ENCODE measurements at regions not wholly inside any gene's neighbourhood (a gene's known extent, or its start where the extent isn't known, plus 50 kb on each side); places are given as distances from the start of the nearest gene placed in this dataset.

DNA sequence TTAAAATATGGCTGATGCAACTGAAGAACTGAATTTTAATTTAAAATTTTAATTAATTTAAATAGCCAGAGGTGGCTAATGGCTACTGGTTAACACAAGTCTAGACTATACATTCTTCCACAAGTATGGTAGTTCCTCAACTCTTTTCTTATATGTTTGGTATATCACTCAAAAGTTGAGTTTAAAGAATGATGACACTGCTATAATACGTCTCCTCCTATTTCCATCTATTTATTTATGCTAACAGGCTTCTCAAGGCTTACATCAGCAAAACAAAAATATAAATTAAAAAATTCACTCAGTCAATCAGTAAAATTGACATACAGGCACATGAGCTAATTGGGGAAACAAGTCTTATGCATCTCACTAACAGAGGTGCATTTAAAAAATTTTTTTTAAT is 227.9 kb upstream of the PMFBP1 start:
- no peak for DNase-seq

- DNase-seq: no peak
Measured at GRCh38 chr16:72397876-72398275, 225.9 kb upstream of the PMFBP1 start.

GRCh38 chr16:72394526-72394925 is 222.6 kb upstream of the PMFBP1 start:
- no peak for DNase-seq

- DNase-seq: no peak
Measured at GRCh38 chr16:72389791-72390190, 217.8 kb upstream of the PMFBP1 start.

DNA sequence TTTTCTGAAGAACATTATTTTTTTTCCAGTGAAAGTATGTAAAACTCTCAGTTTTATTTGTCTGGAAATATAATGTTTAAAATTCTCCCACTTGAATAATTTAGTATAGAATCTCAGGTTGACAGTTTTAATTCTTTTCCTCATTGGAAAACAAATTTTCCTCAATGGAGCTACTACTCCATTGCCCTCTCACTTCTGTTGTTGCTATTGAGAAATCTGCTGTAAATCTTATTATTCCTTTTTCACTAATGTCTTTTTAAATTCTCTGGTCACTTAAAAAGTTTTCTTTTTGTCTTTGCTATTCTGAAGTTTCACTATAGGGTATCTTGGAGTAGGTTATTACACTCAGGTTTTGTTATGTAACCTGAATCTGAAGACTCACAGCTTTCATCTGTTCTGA is 216.1 kb upstream of the PMFBP1 start:
- DNase-seq: no peak

GRCh38 chr16:72384651-72385050 is 212.7 kb upstream of the PMFBP1 start:
- no peak for DNase-seq

- DNase-seq: no peak
Measured at GRCh38 chr16:72380283-72380682, 208.3 kb upstream of the PMFBP1 start.

DNA sequence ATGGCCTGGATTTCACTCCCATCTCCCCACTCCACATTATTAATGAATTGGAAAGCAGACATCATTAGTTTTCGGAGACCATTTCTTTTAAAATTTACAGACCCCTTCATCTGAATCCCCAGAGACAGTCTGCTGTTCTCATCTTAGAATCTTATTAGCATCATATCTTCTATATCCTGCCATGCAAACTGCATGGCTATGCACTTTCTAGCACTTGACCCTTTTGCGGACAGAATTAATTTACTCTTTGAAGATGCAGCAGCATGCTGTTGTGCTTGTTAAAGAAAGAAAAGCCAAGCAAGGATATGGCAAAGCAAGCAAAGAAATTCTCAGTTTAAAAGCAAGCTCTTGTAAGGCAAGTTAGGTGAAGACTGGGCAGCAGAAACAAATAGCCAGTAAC is 201.2 kb upstream of the PMFBP1 start:
- no peak for DNase-seq

DNA sequence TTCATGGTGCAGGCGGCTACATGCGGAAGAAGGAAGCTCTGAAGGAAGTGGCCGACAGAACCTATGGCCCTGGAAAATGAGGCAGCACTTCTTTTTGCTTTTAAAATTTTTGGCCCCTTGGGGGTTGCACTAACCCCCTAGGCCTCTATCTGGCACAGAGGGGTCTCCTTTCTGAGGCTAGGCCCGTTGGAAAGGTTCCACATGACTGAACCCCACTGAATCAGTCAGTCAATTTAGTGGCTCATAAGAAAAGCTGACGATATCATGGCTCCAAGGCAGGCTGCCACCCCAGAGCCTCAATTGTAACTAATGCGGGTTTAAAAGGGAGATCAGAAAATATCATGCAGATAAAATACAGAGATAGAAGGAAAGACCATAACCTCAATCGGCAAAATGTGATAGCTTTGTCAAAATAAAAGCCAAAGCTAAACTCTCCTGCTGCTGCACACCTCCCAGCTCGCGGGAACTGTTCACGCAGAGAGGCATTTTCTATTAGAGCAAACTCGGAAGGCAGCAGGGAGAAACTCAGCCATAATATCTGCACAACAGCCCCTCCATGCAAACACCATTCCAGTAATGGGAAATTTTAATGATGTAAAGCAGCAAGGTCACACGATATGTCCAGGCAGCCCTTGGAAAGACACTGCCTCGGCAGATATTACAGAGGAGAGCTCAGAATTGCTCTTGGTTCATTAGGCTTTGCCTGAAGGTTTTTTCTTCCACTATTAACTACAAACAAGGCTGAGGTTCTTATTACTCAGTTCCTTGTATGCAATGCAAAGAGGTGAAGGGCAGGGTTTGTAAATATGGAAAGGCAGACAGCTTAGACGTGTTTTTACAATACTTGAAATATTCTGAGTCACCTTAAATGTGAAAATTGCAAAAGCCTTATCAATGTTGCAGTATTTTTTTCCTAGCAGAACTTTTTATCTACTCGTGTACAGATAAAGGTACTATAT is 200.4 kb upstream of the PMFBP1 start:
- no peak for DNase-seq

DNA sequence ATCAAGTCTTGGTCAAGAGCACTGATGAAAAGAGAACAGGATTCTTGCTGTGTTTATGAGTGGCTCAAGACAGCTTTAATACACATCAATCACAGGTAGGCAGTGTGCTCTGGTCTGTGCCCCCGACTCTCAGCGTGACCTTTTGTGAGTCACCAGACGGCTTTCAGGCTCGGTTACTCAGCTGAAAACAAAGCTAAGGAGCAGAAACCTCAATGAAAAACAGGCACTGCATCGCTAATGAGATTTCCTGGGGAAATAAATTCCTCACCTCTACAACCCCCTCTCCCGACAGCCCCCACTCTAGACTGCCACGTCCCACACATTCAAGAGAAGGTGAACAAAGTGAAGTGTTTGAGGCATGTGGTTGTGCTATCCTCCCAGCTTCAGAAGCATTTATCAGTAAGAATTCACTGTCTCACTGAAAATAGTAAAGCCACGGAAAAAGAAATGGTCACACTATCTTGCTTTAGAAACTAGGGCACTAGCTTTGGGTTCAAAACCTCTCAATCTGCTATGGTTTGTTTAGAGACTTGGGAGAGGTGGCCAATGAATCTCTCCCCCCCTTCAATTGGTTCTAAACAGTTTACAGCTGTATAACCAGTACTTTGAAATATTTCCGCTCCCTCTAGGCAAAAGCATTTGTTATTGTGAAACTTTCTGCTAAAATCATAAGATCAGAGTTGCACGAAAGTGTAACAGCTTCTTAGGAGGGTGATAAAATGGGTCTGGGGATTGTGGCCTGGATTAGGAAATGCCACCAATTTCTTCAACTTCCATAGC is 199.5 kb upstream of the PMFBP1 start:
- no peak for DNase-seq

DNA sequence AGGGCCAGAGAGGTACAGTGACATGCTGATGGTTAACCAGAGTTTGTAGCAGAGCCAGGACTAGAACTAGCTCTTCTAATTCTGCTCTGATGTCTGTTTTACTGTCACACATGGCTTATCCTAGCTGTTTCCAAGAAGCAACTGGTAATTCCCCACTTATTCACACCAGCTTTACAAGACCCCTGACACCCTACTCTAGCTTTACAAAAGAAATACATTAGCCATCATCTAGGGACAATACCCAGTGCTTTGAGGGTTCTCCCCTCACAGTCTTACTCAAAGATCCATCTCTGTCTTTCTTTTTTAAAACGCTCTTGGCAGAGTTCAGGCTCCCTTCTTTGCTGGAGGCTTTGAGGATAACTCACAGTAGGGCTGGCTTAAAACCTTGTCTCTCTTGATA is 197.3 kb upstream of the PMFBP1 start:
- DNase-seq: no peak

DNA sequence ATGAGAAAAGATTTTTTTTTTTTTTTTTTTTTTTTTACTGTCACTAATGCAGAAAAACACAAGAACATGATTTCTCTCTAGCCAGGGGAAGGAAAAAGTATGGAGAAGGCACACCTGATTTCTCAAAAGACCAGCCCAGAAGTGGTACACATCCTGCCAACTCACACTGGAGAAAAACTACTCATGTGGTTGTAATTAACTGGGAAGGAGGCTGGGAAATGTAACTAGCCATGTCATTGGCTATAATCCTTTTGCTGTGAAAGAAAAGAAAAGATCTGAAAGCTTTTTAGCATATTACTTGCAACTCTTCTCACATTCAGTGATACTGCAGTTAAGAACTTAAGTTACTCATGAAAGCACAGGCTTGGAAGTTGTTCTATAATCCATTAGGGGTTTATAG is 195.9 kb upstream of the PMFBP1 start:
- no peak for DNase-seq

DNA sequence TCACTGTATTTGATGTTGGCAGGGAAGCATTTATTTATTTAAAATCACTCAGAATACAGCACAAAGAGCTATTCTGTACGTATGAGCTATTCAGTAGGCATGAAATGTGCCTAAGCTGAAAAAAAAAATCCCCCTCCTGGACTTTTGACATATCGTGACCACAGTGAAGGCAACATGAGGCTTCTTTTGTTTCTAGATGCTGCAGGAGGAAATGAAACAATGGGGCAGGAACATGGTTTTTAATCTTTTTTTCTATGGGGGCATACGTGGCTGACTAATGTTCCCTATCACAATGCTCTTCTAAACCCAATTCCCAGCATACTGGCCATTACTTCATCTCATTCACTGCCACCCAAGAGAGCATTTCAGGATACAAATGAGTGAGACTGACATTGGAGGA is 191.0 kb upstream of the PMFBP1 start:
- DNase-seq: no peak

GRCh38 chr16:72362476-72362875 is 190.5 kb upstream of the PMFBP1 start:
- no peak for DNase-seq

GRCh38 chr16:72357910-72358309 is 186.0 kb upstream of the PMFBP1 start:
- no peak for DNase-seq

DNA sequence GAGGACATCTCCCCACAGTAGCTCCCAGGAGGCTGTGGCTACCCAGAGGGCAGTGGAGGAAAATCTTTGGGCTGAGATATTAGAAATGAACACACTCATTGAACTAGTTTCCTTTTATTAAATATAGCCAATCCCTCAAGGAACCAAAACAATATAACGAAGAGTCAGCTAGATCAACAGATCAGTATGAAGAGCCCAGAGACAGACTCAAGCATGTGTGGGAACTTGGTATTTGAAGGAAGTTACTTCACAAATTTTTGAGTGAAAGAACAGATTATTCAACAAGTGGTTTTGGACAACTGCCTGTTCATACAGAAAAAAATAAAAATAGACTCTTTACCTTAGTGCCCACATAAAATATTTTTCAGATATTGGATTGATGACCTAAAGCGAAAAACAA is 183.6 kb upstream of the PMFBP1 start:
- no peak for DNase-seq

DNA sequence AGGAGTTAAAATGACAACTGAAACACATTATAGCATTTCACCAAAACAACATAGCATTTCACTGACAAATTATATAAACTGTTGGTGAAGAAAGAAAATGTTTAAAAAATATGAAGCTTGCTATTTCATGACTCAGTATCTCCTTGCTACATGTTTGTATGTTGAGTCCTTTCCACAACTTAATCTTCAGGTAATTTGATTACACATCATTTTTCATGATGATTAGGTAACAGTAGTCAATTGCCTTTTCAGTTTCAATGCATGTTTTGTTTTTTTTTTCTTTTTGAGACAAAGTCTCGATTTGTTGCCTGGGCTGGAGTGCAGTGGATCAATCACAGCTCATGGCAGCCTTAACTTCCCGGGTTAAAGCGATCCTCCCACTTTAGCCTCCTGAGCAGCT is 177.8 kb upstream of the PMFBP1 start:
- no peak for DNase-seq

- DNase-seq: no peak
Measured at GRCh38 chr16:72332926-72333325, 161.0 kb upstream of the PMFBP1 start.

DNA sequence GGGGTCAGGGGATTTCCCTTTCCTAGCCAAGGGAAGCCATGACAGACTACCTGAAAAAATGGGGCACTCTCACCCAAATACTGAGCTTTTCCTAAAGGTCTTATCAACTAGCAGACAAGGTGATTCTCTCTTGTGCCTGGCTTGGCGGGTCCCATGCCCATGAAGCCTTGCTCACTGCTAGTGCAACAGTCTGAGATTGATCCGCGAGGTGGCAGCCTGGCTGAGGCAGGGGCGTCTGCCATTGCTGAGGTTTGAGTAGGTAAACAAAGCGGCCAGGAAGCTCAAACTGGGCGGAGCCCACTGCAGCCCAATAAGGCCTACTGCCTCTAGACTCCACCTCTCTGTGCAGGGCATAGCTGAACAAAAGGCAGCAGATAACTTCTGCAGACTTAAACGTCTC is 152.6 kb upstream of the PMFBP1 start:
- no peak for DNase-seq

GRCh38 chr16:72317446-72317845 is 145.5 kb upstream of the PMFBP1 start:
- DNase-seq: no peak

GRCh38 chr16:72313903-72314302 is 141.9 kb upstream of the PMFBP1 start:
- no peak for DNase-seq

DNA sequence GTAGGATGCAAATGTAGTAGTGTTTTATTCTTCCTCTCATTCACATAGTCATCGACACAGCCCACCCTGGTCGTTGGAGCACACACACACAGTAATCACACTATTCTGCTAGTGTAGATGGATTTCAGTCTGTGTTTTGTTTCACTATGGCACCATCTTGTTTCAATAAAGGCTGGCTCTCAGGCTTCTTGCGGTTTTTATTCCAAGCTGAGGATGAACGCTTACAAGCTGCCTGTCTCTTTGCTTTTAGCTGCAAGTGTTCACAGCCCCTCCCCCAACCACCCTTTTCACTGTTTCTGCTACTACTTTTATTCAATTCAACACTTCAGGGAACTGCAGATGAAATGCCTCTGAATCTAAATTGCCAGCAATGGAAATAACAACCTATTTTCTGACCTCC is 140.9 kb upstream of the PMFBP1 start:
- no peak for DNase-seq

DNA sequence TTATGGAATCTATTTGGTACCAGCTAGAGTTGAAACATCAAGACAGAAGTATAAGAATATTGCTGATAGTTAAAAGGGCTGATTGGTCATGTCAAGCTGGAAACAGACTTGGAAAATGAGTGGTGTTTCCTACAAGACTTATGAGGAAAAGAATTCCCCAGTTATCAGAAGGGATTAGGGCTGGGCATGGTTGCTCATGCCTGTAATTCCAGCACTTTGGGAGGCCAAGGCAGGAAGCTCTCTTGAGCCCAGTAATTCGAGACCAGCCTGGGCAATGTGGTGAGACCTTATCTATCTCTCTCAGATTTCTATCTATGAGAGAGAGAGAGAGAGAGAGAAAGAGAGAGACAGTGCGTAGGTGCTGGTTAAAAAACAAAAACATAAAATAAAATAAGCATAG is 139.5 kb upstream of the PMFBP1 start:
- DNase-seq: no peak

GRCh38 chr16:72309001-72309400 is 137.0 kb upstream of the PMFBP1 start:
- no peak for DNase-seq
